ENCODE measurements at regions not wholly inside any gene's neighbourhood (a gene's known extent, or its start where the extent isn't known, plus 50 kb on each side); places are given as distances from the start of the nearest gene placed in this dataset.

DNA sequence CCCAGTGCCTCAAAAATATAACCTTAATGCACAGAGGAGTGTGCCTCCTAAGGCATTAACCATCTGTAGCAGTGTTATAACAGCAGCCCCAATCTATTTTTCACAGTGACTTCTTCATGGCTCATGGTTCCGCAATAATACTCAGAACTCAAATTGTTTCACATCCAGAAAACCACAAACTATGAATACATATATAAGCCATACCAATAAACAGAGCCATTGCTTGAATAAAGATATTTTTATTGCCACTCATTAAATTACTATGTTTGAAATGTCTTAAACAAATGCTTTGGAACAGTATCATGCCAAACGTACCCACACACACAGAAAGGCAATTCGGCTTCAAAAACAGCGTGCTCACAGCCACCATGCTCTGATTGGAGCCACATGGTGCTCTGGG is 629.3 kb upstream of the NRP1 start (continued):
- TF ChIP-seq, protein P1, sequence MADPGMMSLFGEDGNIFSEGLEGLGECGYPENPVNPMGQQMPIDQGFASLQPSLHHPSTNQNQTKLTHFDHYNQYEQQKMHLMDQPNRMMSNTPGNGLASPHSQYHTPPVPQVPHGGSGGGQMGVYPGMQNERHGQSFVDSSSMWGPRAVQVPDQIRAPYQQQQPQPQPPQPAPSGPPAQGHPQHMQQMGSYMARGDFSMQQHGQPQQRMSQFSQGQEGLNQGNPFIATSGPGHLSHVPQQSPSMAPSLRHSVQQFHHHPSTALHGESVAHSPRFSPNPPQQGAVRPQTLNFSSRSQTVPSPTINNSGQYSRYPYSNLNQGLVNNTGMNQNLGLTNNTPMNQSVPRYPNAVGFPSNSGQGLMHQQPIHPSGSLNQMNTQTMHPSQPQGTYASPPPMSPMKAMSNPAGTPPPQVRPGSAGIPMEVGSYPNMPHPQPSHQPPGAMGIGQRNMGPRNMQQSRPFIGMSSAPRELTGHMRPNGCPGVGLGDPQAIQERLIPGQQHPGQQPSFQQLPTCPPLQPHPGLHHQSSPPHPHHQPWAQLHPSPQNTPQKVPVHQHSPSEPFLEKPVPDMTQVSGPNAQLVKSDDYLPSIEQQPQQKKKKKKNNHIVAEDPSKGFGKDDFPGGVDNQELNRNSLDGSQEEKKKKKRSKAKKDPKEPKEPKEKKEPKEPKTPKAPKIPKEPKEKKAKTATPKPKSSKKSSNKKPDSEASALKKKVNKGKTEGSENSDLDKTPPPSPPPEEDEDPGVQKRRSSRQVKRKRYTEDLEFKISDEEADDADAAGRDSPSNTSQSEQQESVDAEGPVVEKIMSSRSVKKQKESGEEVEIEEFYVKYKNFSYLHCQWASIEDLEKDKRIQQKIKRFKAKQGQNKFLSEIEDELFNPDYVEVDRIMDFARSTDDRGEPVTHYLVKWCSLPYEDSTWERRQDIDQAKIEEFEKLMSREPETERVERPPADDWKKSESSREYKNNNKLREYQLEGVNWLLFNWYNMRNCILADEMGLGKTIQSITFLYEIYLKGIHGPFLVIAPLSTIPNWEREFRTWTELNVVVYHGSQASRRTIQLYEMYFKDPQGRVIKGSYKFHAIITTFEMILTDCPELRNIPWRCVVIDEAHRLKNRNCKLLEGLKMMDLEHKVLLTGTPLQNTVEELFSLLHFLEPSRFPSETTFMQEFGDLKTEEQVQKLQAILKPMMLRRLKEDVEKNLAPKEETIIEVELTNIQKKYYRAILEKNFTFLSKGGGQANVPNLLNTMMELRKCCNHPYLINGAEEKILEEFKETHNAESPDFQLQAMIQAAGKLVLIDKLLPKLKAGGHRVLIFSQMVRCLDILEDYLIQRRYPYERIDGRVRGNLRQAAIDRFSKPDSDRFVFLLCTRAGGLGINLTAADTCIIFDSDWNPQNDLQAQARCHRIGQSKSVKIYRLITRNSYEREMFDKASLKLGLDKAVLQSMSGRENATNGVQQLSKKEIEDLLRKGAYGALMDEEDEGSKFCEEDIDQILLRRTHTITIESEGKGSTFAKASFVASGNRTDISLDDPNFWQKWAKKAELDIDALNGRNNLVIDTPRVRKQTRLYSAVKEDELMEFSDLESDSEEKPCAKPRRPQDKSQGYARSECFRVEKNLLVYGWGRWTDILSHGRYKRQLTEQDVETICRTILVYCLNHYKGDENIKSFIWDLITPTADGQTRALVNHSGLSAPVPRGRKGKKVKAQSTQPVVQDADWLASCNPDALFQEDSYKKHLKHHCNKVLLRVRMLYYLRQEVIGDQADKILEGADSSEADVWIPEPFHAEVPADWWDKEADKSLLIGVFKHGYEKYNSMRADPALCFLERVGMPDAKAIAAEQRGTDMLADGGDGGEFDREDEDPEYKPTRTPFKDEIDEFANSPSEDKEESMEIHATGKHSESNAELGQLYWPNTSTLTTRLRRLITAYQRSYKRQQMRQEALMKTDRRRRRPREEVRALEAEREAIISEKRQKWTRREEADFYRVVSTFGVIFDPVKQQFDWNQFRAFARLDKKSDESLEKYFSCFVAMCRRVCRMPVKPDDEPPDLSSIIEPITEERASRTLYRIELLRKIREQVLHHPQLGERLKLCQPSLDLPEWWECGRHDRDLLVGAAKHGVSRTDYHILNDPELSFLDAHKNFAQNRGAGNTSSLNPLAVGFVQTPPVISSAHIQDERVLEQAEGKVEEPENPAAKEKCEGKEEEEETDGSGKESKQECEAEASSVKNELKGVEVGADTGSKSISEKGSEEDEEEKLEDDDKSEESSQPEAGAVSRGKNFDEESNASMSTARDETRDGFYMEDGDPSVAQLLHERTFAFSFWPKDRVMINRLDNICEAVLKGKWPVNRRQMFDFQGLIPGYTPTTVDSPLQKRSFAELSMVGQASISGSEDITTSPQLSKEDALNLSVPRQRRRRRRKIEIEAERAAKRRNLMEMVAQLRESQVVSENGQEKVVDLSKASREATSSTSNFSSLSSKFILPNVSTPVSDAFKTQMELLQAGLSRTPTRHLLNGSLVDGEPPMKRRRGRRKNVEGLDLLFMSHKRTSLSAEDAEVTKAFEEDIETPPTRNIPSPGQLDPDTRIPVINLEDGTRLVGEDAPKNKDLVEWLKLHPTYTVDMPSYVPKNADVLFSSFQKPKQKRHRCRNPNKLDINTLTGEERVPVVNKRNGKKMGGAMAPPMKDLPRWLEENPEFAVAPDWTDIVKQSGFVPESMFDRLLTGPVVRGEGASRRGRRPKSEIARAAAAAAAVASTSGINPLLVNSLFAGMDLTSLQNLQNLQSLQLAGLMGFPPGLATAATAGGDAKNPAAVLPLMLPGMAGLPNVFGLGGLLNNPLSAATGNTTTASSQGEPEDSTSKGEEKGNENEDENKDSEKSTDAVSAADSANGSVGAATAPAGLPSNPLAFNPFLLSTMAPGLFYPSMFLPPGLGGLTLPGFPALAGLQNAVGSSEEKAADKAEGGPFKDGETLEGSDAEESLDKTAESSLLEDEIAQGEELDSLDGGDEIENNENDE (IDR thresholded peaks at IDR 0.05; ENCODE audit: insufficient replicate concordance, low read length), result no peak
- TF ChIP-seq GABPA (IDR thresholded peaks at IDR 0.05; ENCODE audit: borderline replicate concordance, insufficient read depth, low read length) (no peak), SIN3A (conservative IDR thresholded peaks at IDR 0.05 in 1 of 2, IDR thresholded peaks at IDR 0.05 in 1 of 2; ENCODE audit: low read depth in 1 of 2, low read length in 2 of 2) (no peak), RBBP5 (IDR thresholded peaks at IDR 0.05; ENCODE audit: borderline replicate concordance, low read depth, low read length) (no peak), CHD1 (IDR thresholded peaks at IDR 0.05; ENCODE audit: low read depth, low read length) (no peak), POLR2A (IDR thresholded peaks at IDR 0.05; ENCODE audit: control extremely low read depth in 1 of 2, low read depth in 2 of 2, low read length in 2 of 2) (no peak)
- TF ChIP-seq, protein P2, sequence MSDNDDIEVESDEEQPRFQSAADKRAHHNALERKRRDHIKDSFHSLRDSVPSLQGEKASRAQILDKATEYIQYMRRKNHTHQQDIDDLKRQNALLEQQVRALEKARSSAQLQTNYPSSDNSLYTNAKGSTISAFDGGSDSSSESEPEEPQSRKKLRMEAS (IDR thresholded peaks at IDR 0.05), result no peak

Measured in H1 (cell line).